Endodermal cell (in vitro differentiated cells): ENCODE measurements at regions not wholly inside any gene's neighbourhood (a gene's known extent, or its start where the extent isn't known, plus 50 kb on each side); places are given as distances from the start of the nearest gene placed in this dataset.
A peak's percentile ranks its signal among the peaks of the same experiment; 100 is the strongest.

Source experiments
- DNase-seq: peaks from one replicate; pipeline ENCODE4 v3.0.0-alpha.2; 2017
- H3K27ac ChIP-seq: 2 replicates; pipeline ENCODE4 v1.5.1; 2013; ENCODE audit warnings: mild to moderate bottlenecking, low read depth, low read length, moderate library complexity
- H3K27me3 ChIP-seq: 2 replicates; pipeline ENCODE4 v1.6.1; 2013; ENCODE audit warnings: mild to moderate bottlenecking, low read length, moderate library complexity; ENCODE audit not compliant: insufficient read depth, control insufficient read depth, poor library complexity, severe bottlenecking
- H3K36me3 ChIP-seq: 2 replicates; pipeline ENCODE4 v1.7.0; 2013; ENCODE audit warnings: mild to moderate bottlenecking, low read length, moderate library complexity; ENCODE audit not compliant: control insufficient read depth, insufficient read depth
- H3K4me1 ChIP-seq: one replicate; pipeline ENCODE4 v1.7.0; 2013; ENCODE audit warnings: low read length; ENCODE audit not compliant: control insufficient read depth, insufficient read depth
- H3K4me3 ChIP-seq: 2 replicates; pipeline ENCODE4 v1.5.1; 2013; ENCODE audit warnings: mild to moderate bottlenecking, low read length, moderate library complexity
- H3K9ac ChIP-seq: 2 replicates; pipeline ENCODE4 v1.6.1; 2013; ENCODE audit warnings: mild to moderate bottlenecking, low read length, moderate library complexity; ENCODE audit not compliant: poor library complexity, severe bottlenecking; ENCODE audit errors: extremely low read depth
- H3K9me3 ChIP-seq: 2 replicates; pipeline ENCODE4 v1.6.1; 2013; ENCODE audit warnings: mild to moderate bottlenecking, low read length, moderate library complexity; ENCODE audit not compliant: control insufficient read depth
- H3K27ac Mint-ChIP-seq: 2 replicates; pipeline ENCODE4 v1.8.0; 2020; ENCODE audit warnings: mixed read lengths
- H3K27me3 Mint-ChIP-seq: 2 replicates; pipeline ENCODE4 v1.8.0; 2021; ENCODE audit warnings: mild to moderate bottlenecking, mixed read lengths; ENCODE audit not compliant: insufficient read depth
- H3K36me3 Mint-ChIP-seq: 2 replicates; pipeline ENCODE4 v1.8.0; 2020; ENCODE audit warnings: low read depth, mixed read lengths
- H3K4me1 Mint-ChIP-seq: 2 replicates; pipeline ENCODE4 v1.8.0; 2020; ENCODE audit warnings: mixed read lengths
- H3K4me3 Mint-ChIP-seq: 2 replicates; pipeline ENCODE4 v1.8.0; 2020; ENCODE audit warnings: mild to moderate bottlenecking, moderate library complexity, mixed read lengths
- H3K9me3 Mint-ChIP-seq: 2 replicates; pipeline ENCODE4 v1.8.0; 2020; ENCODE audit warnings: mild to moderate bottlenecking, mixed read lengths
- WGBS, 2 experiments: methylation state at CpG; one replicate each; pipeline versions ENCODE4 v1.1.5 to v1.1.7; 2013; ENCODE audit warnings: missing lambda C conversion rate in 2 of 2, mixed read lengths in 1 of 2; ENCODE audit not compliant: insufficient coverage in 1 of 2, insufficient read length in 1 of 2; 5-methylcytosine and 5-hydroxymethylcytosine counted together
- TF ChIP-seq, protein P1 (sequence below): fragments of 200-600 bp; sonication (generic); conservative IDR thresholded peaks from 2 replicates; pipeline ENCODE4 v1.5.0; 2021; ENCODE audit warnings: antibody characterized with exemption, mild to moderate bottlenecking

GRCh38 chr1:230587061-230587460 is 55.2 kb upstream of the COG2 start:
- Histone ChIP-seq H3K9me3 (peaks cover 16% of the 10 kb centered on the region), H3K27ac (no peak overlapping the region), H3K9ac (no peak overlapping the region), H3K4me1 (no peaks in the 10 kb centered on the region), H3K4me3 (no peak overlapping the region), H3K36me3 (no peaks in the 10 kb centered on the region), H3K27me3 (no peaks in the 10 kb centered on the region)
- H3K4me1 Mint-ChIP-seq: peaks cover 6% of the 10 kb centered on the region
- H3K9me3 Mint-ChIP-seq: peaks cover 11% of the 10 kb centered on the region
- H3K27ac Mint-ChIP-seq: no peak overlapping the region
- H3K36me3 Mint-ChIP-seq: no peaks in the 10 kb centered on the region
- H3K4me3 Mint-ChIP-seq: no peak overlapping the region
- no peaks in the 10 kb centered on the region for H3K27me3 Mint-ChIP-seq
- 92 to 94% methylated on average over 2 to 3 of the region's 3 CpGs for WGBS, 2 experiments
- TF ChIP-seq, protein P1, sequence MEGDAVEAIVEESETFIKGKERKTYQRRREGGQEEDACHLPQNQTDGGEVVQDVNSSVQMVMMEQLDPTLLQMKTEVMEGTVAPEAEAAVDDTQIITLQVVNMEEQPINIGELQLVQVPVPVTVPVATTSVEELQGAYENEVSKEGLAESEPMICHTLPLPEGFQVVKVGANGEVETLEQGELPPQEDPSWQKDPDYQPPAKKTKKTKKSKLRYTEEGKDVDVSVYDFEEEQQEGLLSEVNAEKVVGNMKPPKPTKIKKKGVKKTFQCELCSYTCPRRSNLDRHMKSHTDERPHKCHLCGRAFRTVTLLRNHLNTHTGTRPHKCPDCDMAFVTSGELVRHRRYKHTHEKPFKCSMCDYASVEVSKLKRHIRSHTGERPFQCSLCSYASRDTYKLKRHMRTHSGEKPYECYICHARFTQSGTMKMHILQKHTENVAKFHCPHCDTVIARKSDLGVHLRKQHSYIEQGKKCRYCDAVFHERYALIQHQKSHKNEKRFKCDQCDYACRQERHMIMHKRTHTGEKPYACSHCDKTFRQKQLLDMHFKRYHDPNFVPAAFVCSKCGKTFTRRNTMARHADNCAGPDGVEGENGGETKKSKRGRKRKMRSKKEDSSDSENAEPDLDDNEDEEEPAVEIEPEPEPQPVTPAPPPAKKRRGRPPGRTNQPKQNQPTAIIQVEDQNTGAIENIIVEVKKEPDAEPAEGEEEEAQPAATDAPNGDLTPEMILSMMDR: no peak
- DNase-seq: peak; percentile 45

- Mint-ChIP-seq H3K4me1 (peaks cover 6% of the 10 kb centered on the region), H3K9me3 (peaks cover 19% of the 10 kb centered on the region), H3K27me3 (no peaks in the 10 kb centered on the region), H3K36me3 (no peaks in the 10 kb centered on the region), H3K4me3 (no peak overlapping the region), H3K27ac (no peak overlapping the region)
- no peak for DNase-seq
- Histone ChIP-seq H3K4me3 (no peak overlapping the region), H3K27ac (no peak overlapping the region), H3K36me3 (no peaks in the 10 kb centered on the region), H3K9me3 (peaks cover 20% of the 10 kb centered on the region), H3K27me3 (no peaks in the 10 kb centered on the region), H3K9ac (no peak overlapping the region), H3K4me1 (no peaks in the 10 kb centered on the region)
- TF ChIP-seq, protein P1: no peak
Observed at GRCh38 chr1:230584660-230585059, 57.6 kb upstream of the COG2 start.

GRCh38 chr1:230581446-230582079 is 60.7 kb upstream of the COG2 start:
- H3K4me1 ChIP-seq: no peaks in the 10 kb centered on the region
- no peaks in the 10 kb centered on the region for H3K27me3 ChIP-seq
- TF ChIP-seq, protein P1: peak; percentile 56
- Mint-ChIP-seq H3K4me3 (no peak overlapping the region), H3K9me3 (peaks cover 19% of the 10 kb centered on the region), H3K27me3 (no peaks in the 10 kb centered on the region), H3K4me1 (peaks cover 6% of the 10 kb centered on the region), H3K27ac (no peak overlapping the region), H3K36me3 (no peaks in the 10 kb centered on the region)
- 86 to 90% methylated on average over 13 to 19 of the region's 19 CpGs for WGBS, 2 experiments
- DNase-seq: peak; percentile 67
- H3K9me3 ChIP-seq: peaks cover 20% of the 10 kb centered on the region
- no peaks in the 10 kb centered on the region for H3K36me3 ChIP-seq
- no peak overlapping the region for H3K9ac ChIP-seq
- no peak overlapping the region for H3K27ac ChIP-seq
- no peak overlapping the region for H3K4me3 ChIP-seq
